OCI-LY1 (cell line): ENCODE measurements at regions not wholly inside any gene's neighbourhood (a gene's known extent, or its start where the extent isn't known, plus 50 kb on each side); places are given as distances from the start of the nearest gene placed in this dataset.
"Not testable (repeated sequence)": the region's sequence is repeated elsewhere in the genome, so short reads cannot be mapped to it uniquely, and the experiment has no call there.

Source experiments
- H2AFZ ChIP-seq: fragments of 200-600 bp; sonication (generic), shearing (Covaris generic); 2 replicates; pipeline ENCODE4 v1.6.0; 2014; ENCODE audit warnings: antibody characterized with exemption, mild to moderate bottlenecking, low read length
- H3F3A ChIP-seq: fragments of 200-600 bp; sonication (generic), shearing (Covaris generic); 2 replicates; pipeline ENCODE4 v1.6.0; 2014; ENCODE audit warnings: mild to moderate bottlenecking, antibody characterized with exemption, low read length, moderate library complexity; ENCODE audit not compliant: insufficient read depth
- H3K27ac ChIP-seq: fragments of 200-600 bp; sonication (generic); 2 replicates; pipeline ENCODE4 v1.5.1; 2014; ENCODE audit warnings: low read length, mixed run types, mild to moderate bottlenecking, low read depth; ENCODE audit not compliant: poor library complexity, severe bottlenecking
- H3K27me3 ChIP-seq: fragments of 200-600 bp; sonication (generic); 2 replicates; pipeline ENCODE4 v1.6.0; 2014; ENCODE audit warnings: antibody characterized with exemption, mild to moderate bottlenecking, low read length, moderate library complexity; ENCODE audit not compliant: insufficient read depth
- H3K36me3 ChIP-seq: fragments of 200-600 bp; sonication (generic); 2 replicates; pipeline ENCODE4 v1.6.1; 2014; ENCODE audit warnings: mild to moderate bottlenecking, antibody characterized with exemption, low read length, moderate library complexity, mixed read lengths; ENCODE audit not compliant: insufficient read depth
- H3K4me1 ChIP-seq: fragments of 200-600 bp; sonication (generic); 2 replicates; pipeline ENCODE4 v1.5.1; 2014; ENCODE audit warnings: mild to moderate bottlenecking, low read length, moderate library complexity; ENCODE audit not compliant: insufficient read depth, severe bottlenecking
- H3K4me2 ChIP-seq: fragments of 200-600 bp; sonication (generic), shearing (Covaris generic); 2 replicates; pipeline ENCODE4 v1.6.1; 2014; ENCODE audit warnings: low read length
- H3K4me3 ChIP-seq: fragments of 200-600 bp; sonication (generic); 2 replicates; pipeline ENCODE4 v1.5.1; 2014; ENCODE audit warnings: low read length, low read depth, mild to moderate bottlenecking, mixed read lengths; ENCODE audit not compliant: poor library complexity, severe bottlenecking
- H3K79me2 ChIP-seq: fragments of 200-600 bp; shearing (Covaris generic); 2 replicates; pipeline ENCODE4 v1.6.1; 2016; ENCODE audit warnings: mixed run types, low read length, mixed read lengths; ENCODE audit not compliant: insufficient read depth
- H3K9ac ChIP-seq: fragments of 200-600 bp; sonication (generic), shearing (Covaris generic); 2 replicates; pipeline ENCODE4 v1.6.1; 2014; ENCODE audit warnings: mild to moderate bottlenecking, low read length, mixed read lengths
- H3K9me2 ChIP-seq: fragments of 200-600 bp; sonication (generic), shearing (Covaris generic); 2 replicates; pipeline ENCODE4 v1.6.1; 2014; ENCODE audit warnings: low read depth, mild to moderate bottlenecking, low read length, mixed read lengths
- H3K9me3 ChIP-seq: fragments of 200-600 bp; shearing (Covaris generic); 2 replicates; pipeline ENCODE4 v1.6.1; 2014; ENCODE audit warnings: low read length, mixed read lengths
- H4K20me1 ChIP-seq: fragments of 200-600 bp; sonication (generic), shearing (Covaris generic); 2 replicates; pipeline ENCODE4 v1.6.0; 2016; ENCODE audit warnings: mild to moderate bottlenecking, low read length; ENCODE audit not compliant: insufficient read depth
- CTCF ChIP-seq: fragments of 200-600 bp; sonication (generic), shearing (Covaris generic); IDR thresholded peaks from 2 replicates; pipeline ENCODE4 v1.5.1; 2017; ENCODE audit warnings: mild to moderate bottlenecking, antibody characterized with exemption, low read length, moderate library complexity, mixed read lengths
- EZH2 ChIP-seq: fragments of 200-600 bp; sonication (generic), shearing (Covaris generic); IDR thresholded peaks from 2 replicates; pipeline ENCODE4 v1.8.0; 2017; ENCODE audit warnings: borderline replicate concordance, mixed run types, mild to moderate bottlenecking, antibody characterized with exemption, low read length, moderate library complexity, mixed read lengths

DNA sequence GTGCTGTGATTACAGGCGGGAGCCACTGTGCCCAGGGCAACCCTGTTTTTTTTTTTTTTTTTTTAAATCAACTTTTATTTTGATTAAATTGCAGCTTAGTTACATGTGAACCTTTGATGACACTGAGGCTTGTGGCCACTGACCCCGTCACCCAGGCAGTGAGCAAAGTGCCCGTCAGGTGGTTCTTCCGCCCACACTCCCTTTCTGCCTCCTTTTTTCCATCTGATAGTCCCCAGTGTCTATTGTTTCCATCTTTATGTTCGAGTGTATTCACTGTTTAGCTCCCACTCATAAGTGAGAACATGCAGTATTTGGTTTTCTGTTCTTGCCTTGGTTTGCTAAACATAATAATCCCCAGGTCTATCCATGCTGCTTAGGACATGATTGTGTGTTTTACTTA is 110.9 kb upstream of the GRK3 start:
- no peak overlapping the region for H2AFZ ChIP-seq
- H3K27me3 ChIP-seq = no peaks in the 10 kb centered on the region
- TF ChIP-seq EZH2 (no peak), CTCF (no peak)
- H4K20me1 ChIP-seq = no peaks in the 10 kb centered on the region
- no peak overlapping the region for H3K4me3 ChIP-seq
- H3K9me2 ChIP-seq = no peaks in the 10 kb centered on the region
- no peak overlapping the region for H3K27ac ChIP-seq
- no peak overlapping the region for H3K9ac ChIP-seq
- no peaks in the 10 kb centered on the region for H3K9me3 ChIP-seq
- peaks cover 36% of the 10 kb centered on the region for H3K4me1 ChIP-seq
- peaks cover 44% of the 10 kb centered on the region for H3K36me3 ChIP-seq
- H3K4me2 ChIP-seq = no peak overlapping the region
- H3K79me2 ChIP-seq = peaks cover 56% of the 10 kb centered on the region
- H3F3A ChIP-seq = no peaks in the 10 kb centered on the region

DNA sequence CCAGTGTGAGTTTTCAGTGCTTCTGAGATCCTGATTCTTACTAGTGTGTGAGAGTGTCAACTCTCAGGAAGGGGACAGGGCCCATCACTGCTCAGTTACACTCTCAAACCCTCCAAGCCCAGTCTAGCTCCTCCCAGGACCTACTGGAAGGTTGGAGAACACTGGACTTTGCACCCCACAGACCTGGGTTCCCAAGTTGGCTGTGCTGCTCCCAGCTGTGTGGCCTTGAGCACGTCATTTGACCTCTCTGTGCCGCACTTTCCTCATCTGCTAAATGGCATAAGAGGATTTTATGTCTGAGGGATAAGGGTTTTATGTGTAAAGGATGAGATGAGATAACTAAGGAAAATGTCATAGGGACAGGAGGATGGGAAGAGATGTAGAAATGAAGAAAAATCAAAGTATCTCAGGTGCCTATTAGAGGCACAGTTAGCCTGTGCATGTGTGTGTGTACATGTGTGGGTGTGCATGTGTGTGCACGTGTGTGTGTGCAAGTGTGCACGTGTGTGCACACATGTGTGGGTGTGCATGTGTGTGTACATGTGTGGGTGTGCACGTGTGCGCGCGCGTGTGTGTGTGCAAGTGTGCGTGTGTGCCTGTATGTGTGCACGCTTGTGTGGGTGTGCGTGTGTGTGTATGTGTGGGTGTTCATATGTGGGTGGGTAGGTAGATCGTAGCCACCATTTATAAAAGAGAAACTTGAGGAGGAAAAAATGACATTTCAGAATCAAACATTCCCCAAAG is 108.0 kb upstream of the GRK3 start:
- not testable (repeated sequence) for H3K4me2 ChIP-seq, H3K9me3 ChIP-seq, H4K20me1 ChIP-seq, H3K9ac ChIP-seq, H2AFZ ChIP-seq, H3K9me2 ChIP-seq, H3F3A ChIP-seq, H3K4me3 ChIP-seq, H3K4me1 ChIP-seq, H3K27ac ChIP-seq, H3K27me3 ChIP-seq
- Histone ChIP-seq H3K36me3 (peaks cover 63% of the 10 kb centered on the region), H3K79me2 (peaks cover 27% of the 10 kb centered on the region)

DNA sequence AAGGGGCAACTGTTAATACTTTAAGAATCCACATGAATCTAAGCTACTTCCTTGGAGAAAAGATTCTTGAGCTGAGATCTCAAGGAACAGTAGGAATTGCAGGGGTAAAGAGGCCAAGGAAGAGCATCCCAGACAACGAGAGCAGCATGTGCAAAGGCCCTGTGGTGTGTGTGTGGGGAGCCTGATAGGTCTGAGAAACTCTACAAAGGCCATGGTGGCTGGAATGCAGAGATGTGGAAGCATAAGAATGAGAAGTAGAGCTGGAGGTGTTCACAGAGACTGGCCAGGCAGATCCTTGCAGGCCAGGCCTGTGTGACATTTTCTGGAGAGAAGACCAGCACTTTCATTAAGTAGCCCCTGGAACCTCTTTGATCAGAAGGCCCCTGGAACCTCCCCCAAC is 105.8 kb upstream of the GRK3 start:
- peaks cover 55% of the 10 kb centered on the region for H3K36me3 ChIP-seq
- H3K27ac ChIP-seq, H3K9me3 ChIP-seq, H3K27me3 ChIP-seq, H3K4me3 ChIP-seq, H2AFZ ChIP-seq, H3K4me2 ChIP-seq, H3K79me2 ChIP-seq, H4K20me1 ChIP-seq, H3K9me2 ChIP-seq, H3K9ac ChIP-seq, H3F3A ChIP-seq, H3K4me1 ChIP-seq: not testable (repeated sequence)

GRCh38 chr22:25460682-25461081 is 103.8 kb upstream of the GRK3 start:
- not testable (repeated sequence) for H3K9me3 ChIP-seq, H3K27ac ChIP-seq, H3K27me3 ChIP-seq, H3K4me2 ChIP-seq, H3K4me1 ChIP-seq, H3K9me2 ChIP-seq, H3K79me2 ChIP-seq, H2AFZ ChIP-seq, H4K20me1 ChIP-seq, H3F3A ChIP-seq, H3K4me3 ChIP-seq, H3K9ac ChIP-seq
- H3K36me3 ChIP-seq = peaks cover 40% of the 10 kb centered on the region
